Adrenal gland (tissue), 9 donors: ENCODE measurements at regions not wholly inside any gene's neighbourhood (a gene's known extent, or its start where the extent isn't known, plus 50 kb on each side); places are given as distances from the start of the nearest gene placed in this dataset.

Experiments
- DNase-seq, 7 donors: peaks; one replicate each; pipeline ENCODE4 v3.0.0-alpha.2; 2019 to 2020
- H3K27ac ChIP-seq, 5 donors: fragments of 200-600 bp; sonication (generic) in 4 of 5; 1 replicate in 3 of 5; 2 replicates in 2 of 5; pipeline versions ENCODE4 v1.5.1 to v1.8.0; 2016 to 2020; ENCODE audit warnings: mild to moderate bottlenecking in 1 of 5
- H3K27me3 ChIP-seq: fragments of 200-600 bp; 2 replicates; pipeline ENCODE4 v1.8.0; 2021
- H3K36me3 ChIP-seq, 2 donors: fragments of 200-600 bp; replicated peaks in 1 of 2; 1 replicate in 1 of 2; 2 replicates in 1 of 2; pipeline versions ENCODE4 v1.5.1 to v1.8.0; 2018 to 2022
- H3K4me1 ChIP-seq, 2 donors: fragments of 200-600 bp; replicated peaks in 1 of 2; 1 replicate in 1 of 2; 2 replicates in 1 of 2; pipeline versions ENCODE4 v1.5.1 to v1.8.0; 2018 to 2021
- H3K4me3 ChIP-seq, 4 donors: fragments of 200-600 bp; sonication (generic) in 3 of 4; one replicate each; pipeline ENCODE4 v1.5.1; 2016 to 2018
- H3K9me3 ChIP-seq, 3 donors: fragments of 200-600 bp; sonication (generic) in 1 of 3; replicated peaks in 1 of 3; 1 replicate in 2 of 3; 2 replicates in 1 of 3; pipeline versions ENCODE4 v1.5.1 to v1.8.0; 2016 to 2021
- POLR2A ChIP-seq, 2 donors: fragments of 450-650 bp; IDR thresholded peaks; one replicate each; pipeline ENCODE4 v1.6.1; 2017; ENCODE audit warnings: antibody characterized with exemption in 2 of 2, mild to moderate bottlenecking in 2 of 2, moderate library complexity in 1 of 2
- WGBS, 4 donors: extraction: QIAGEN DNeasy Blood & Tissue Kit in 2 of 4; methylation state at CpG; one replicate each; pipeline versions ENCODE4 v1.1.5 to v1.1.7; 2013 to 2017; 5-methylcytosine and 5-hydroxymethylcytosine counted together
- intact Hi-C, 2 donors: fragments of 100-400 bp; cut with DNase I; formaldehyde crosslinking; loops; one replicate each; pipeline versions ENCODE4 v1.14.1 to v1.15.0; 2022 to 2023
- TF ChIP-seq, protein P1 (sequence below), 6 experiments: fragments of 450-650 bp in 4 of 6; fragments of 200-600 bp in 2 of 6; sonication (generic) in 1 of 6; IDR thresholded peaks; 1 replicate in 5 of 6; 2 replicates in 1 of 6; pipeline versions ENCODE4 v1.5.1 to v1.8.0; 2016 to 2021; ENCODE audit warnings: antibody characterized with exemption in 6 of 6, mild to moderate bottlenecking in 2 of 6, moderate library complexity in 1 of 6
- donor health status: healthy with polysubstance abuse.
- donor health status: Bipolar disorder and iron deficiency.
- donor health status: DM: yes; HTN: yes; CAD: no.
- donor health status: DM: no; HTN: no; CAD: no.
- donor health status: DM: no; HTN: no; CAD: no.

DNA sequence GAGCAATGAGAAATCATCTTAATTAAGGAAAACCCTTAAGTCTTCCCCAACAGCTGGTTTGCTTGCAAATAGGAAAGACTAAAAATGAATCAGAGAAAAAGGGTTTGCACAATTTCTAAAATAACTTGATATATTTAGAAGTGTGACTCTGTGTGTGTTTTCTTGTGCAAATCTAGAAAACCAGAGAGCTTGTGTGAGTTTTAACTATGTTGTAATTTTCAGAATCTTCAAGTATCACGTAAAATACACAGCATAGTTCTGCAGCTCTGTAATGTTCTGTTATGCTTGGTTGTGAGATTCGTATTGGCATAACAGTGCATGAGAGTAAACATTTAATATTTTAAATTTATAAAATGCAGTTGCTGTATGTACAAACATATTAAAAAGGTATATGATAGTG is 74.7 kb upstream of the GAP43 start:
- no peaks in the 10 kb centered on the region for H3K9me3 ChIP-seq
- no peak for DNase-seq
- H3K27me3 ChIP-seq = no peaks in the 10 kb centered on the region
- 84 to 90% (median 86%) methylated on average over 2 of the region's 2 CpGs for WGBS, 4 donors
- no peaks in the 10 kb centered on the region for H3K36me3 ChIP-seq
- no peak for TF ChIP-seq POLR2A (IDR thresholded peaks at IDR 0.05)
- TF ChIP-seq, protein P1, sequence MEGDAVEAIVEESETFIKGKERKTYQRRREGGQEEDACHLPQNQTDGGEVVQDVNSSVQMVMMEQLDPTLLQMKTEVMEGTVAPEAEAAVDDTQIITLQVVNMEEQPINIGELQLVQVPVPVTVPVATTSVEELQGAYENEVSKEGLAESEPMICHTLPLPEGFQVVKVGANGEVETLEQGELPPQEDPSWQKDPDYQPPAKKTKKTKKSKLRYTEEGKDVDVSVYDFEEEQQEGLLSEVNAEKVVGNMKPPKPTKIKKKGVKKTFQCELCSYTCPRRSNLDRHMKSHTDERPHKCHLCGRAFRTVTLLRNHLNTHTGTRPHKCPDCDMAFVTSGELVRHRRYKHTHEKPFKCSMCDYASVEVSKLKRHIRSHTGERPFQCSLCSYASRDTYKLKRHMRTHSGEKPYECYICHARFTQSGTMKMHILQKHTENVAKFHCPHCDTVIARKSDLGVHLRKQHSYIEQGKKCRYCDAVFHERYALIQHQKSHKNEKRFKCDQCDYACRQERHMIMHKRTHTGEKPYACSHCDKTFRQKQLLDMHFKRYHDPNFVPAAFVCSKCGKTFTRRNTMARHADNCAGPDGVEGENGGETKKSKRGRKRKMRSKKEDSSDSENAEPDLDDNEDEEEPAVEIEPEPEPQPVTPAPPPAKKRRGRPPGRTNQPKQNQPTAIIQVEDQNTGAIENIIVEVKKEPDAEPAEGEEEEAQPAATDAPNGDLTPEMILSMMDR (IDR thresholded peaks at IDR 0.05) = no peak
- H3K27ac ChIP-seq = no peak overlapping the region
- intact Hi-C loops = no loop called here
- no peaks in the 10 kb centered on the region for H3K4me1 ChIP-seq
- no peak overlapping the region for H3K4me3 ChIP-seq

DNA sequence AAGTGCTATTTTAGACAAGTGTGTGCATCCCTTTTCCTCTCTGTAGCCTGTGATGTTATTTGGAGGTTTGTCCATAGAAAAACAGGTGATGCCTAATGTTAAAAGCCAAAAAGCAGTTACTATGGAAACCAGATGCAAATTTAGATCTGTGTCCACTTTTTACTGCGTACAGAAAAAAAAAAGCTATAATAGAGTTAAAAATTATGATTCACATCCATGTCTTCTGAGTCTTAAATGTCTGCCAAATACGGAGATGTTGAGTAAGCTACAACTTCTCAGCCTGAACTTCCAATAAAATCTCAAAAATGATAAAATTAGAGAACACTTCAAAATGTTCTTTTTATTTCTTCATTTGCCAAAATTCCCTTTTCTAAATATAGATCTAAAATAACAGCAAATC is 74.2 kb upstream of the GAP43 start:
- Histone ChIP-seq H3K4me1 (no peaks in the 10 kb centered on the region), H3K9me3 (no peaks in the 10 kb centered on the region), H3K4me3 (no peak overlapping the region), H3K27ac (no peak overlapping the region), H3K36me3 (no peaks in the 10 kb centered on the region), H3K27me3 (no peaks in the 10 kb centered on the region)
- DNase-seq = no peak
- intact Hi-C loops = no loop called here
- TF ChIP-seq POLR2A (IDR thresholded peaks at IDR 0.05) = no peak
- TF ChIP-seq, protein P1 (IDR thresholded peaks at IDR 0.05) = no peak
- WGBS, 4 donors = 40 to 54% (median 49%) methylated on average over 2 of the region's 2 CpGs

DNA sequence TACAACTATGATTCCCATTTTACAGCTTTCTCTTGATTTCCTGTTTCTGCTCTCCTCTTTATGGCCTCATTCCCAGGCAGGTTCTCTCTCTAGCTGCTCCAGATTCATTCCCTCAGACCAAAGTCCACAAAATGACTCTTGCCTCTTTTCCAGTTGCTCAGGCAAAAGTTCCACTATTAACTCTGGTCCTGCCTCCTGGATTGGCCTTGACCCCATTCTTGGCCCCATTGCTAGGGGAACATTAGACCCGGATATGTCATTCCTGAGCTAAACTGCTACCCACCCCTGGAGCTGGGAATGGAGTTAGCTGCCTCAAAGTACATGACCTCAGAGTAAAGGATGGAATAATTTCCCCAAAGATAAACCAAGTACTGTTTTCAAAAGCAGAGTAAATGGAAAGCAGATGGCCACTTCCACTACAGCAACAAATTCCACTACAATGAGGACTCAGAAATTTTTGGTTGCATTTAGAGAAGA is 73.0 kb upstream of the GAP43 start:
- TF ChIP-seq, protein P1 (IDR thresholded peaks at IDR 0.05) = no peak
- no peak for TF ChIP-seq POLR2A (IDR thresholded peaks at IDR 0.05)
- Histone ChIP-seq H3K27ac (no peak overlapping the region), H3K36me3 (no peaks in the 10 kb centered on the region), H3K4me1 (no peaks in the 10 kb centered on the region), H3K9me3 (no peaks in the 10 kb centered on the region), H3K27me3 (no peaks in the 10 kb centered on the region), H3K4me3 (no peak overlapping the region)
- WGBS, 4 donors = 22 to 33% (median 28%) methylated on average over 1 of the region's 1 CpG
- no peak for DNase-seq
- intact Hi-C loops = no loop called here

DNA sequence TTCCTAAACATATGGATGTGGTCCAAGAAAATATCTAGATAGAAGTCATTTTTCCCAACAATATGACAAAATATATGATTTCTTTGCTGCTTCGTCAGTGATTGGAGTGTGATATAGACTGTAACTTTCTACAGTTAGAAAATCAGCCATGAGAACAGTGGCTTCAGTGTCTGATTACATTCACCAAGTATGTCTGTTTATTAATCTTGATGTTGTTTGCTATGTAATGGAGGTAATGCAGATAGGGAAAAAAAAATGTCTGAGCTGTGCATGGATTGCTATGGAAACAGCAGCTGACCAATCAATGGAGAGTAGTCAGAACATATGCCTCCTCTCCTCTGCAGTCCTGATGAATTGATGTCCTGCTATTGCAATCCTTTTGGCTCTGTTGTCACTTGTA is 72.3 kb upstream of the GAP43 start:
- intact Hi-C loops = no loop called here
- Histone ChIP-seq H3K36me3 (no peaks in the 10 kb centered on the region), H3K4me1 (no peaks in the 10 kb centered on the region), H3K9me3 (no peaks in the 10 kb centered on the region), H3K27me3 (no peaks in the 10 kb centered on the region), H3K27ac (no peak overlapping the region), H3K4me3 (no peak overlapping the region)
- TF ChIP-seq POLR2A (IDR thresholded peaks at IDR 0.05) = no peak
- TF ChIP-seq, protein P1 (IDR thresholded peaks at IDR 0.05) = no peak
- DNase-seq = no peak
- 69 to 89% (median 78%) methylated on average over 1 of the region's 1 CpG for WGBS, 4 donors
